ENCODE measurements at regions not wholly inside any gene's neighbourhood (a gene's known extent, or its start where the extent isn't known, plus 50 kb on each side); places are given as distances from the start of the nearest gene placed in this dataset.

GRCh38 chr15:29208836-29209235 lies 60.8 kb downstream of the NSMCE3 start:
- TF ChIP-seq CTCF (IDR thresholded peaks at IDR 0.05; ENCODE audit: insufficient read depth, low read length, severe bottlenecking): no peak
- no peak for FAIRE-seq
- no peak overlapping the region for H3K4me3 ChIP-seq (ENCODE audit: low read depth, low read length)
- no peaks in the 10 kb centered on the region for H3K36me3 ChIP-seq (ENCODE audit: control insufficient read depth, insufficient read depth, low read length)
- H3K27me3 ChIP-seq (ENCODE audit: control insufficient read depth, insufficient read depth, low read length): no peaks in the 10 kb centered on the region
- no peak for DNase-seq (ENCODE audit: low read depth)

- H3K36me3 ChIP-seq (ENCODE audit: control insufficient read depth, insufficient read depth, low read length): no peaks in the 10 kb centered on the region
- TF ChIP-seq CTCF (IDR thresholded peaks at IDR 0.05; ENCODE audit: insufficient read depth, low read length, severe bottlenecking): no peak
- FAIRE-seq: no peak
These were observed 61.3 kb downstream of the NSMCE3 start for GRCh38 chr15:29208352-29208751.

GRCh38 chr15:29207758-29208108 lies 61.9 kb downstream of the NSMCE3 start:
- DNase-seq (ENCODE audit: low read depth): no peak
- Histone ChIP-seq H3K4me3 (ENCODE audit: low read depth, low read length) (no peak overlapping the region), H3K36me3 (ENCODE audit: control insufficient read depth, insufficient read depth, low read length) (no peaks in the 10 kb centered on the region), H3K27me3 (ENCODE audit: control insufficient read depth, insufficient read depth, low read length) (no peaks in the 10 kb centered on the region)
- no peak for FAIRE-seq
- TF ChIP-seq CTCF (IDR thresholded peaks at IDR 0.05; ENCODE audit: insufficient read depth, low read length, severe bottlenecking): no peak

More at GRCh38 chr15:29208352-29208751, 61.3 kb downstream of the NSMCE3 start:
- Histone ChIP-seq H3K4me3 (ENCODE audit: low read depth, low read length) (no peak overlapping the region), H3K27me3 (ENCODE audit: control insufficient read depth, insufficient read depth, low read length) (no peaks in the 10 kb centered on the region)
- peak; percentile 10 for DNase-seq (ENCODE audit: low read depth)

GRCh38 chr15:29207027-29207757 lies 62.4 kb downstream of the NSMCE3 start:
- Histone ChIP-seq H3K36me3 (ENCODE audit: control insufficient read depth, insufficient read depth, low read length) (no peaks in the 10 kb centered on the region), H3K27me3 (ENCODE audit: control insufficient read depth, insufficient read depth, low read length) (no peaks in the 10 kb centered on the region), H3K4me3 (ENCODE audit: low read depth, low read length) (no peak overlapping the region)
- TF ChIP-seq CTCF (IDR thresholded peaks at IDR 0.05; ENCODE audit: insufficient read depth, low read length, severe bottlenecking): no peak
- DNase-seq (ENCODE audit: low read depth) (no peak), FAIRE-seq (peak; percentile 52)

- TF ChIP-seq CTCF (IDR thresholded peaks at IDR 0.05; ENCODE audit: insufficient read depth, low read length, severe bottlenecking): no peak
- DNase-seq (ENCODE audit: low read depth) (no peak), FAIRE-seq (no peak)
- Histone ChIP-seq H3K27me3 (ENCODE audit: control insufficient read depth, insufficient read depth, low read length) (no peaks in the 10 kb centered on the region), H3K36me3 (ENCODE audit: control insufficient read depth, insufficient read depth, low read length) (no peaks in the 10 kb centered on the region), H3K4me3 (ENCODE audit: low read depth, low read length) (no peak overlapping the region)
These were observed 64.4 kb downstream of the NSMCE3 start for GRCh38 chr15:29205186-29205585.

GRCh38 chr15:29204369-29204755 lies 65.3 kb downstream of the NSMCE3 start:
- Histone ChIP-seq H3K36me3 (ENCODE audit: control insufficient read depth, insufficient read depth, low read length) (no peaks in the 10 kb centered on the region), H3K27me3 (ENCODE audit: control insufficient read depth, insufficient read depth, low read length) (no peaks in the 10 kb centered on the region), H3K4me3 (ENCODE audit: low read depth, low read length) (no peak overlapping the region)
- FAIRE-seq (no peak), DNase-seq (ENCODE audit: low read depth) (no peak)
- no peak for TF ChIP-seq CTCF (IDR thresholded peaks at IDR 0.05; ENCODE audit: insufficient read depth, low read length, severe bottlenecking)

Measured in bronchial epithelial cell (primary cell).